Breast epithelium (tissue), 3 donors: ENCODE measurements at regions not wholly inside any gene's neighbourhood (a gene's known extent, or its start where the extent isn't known, plus 50 kb on each side); places are given as distances from the start of the nearest gene placed in this dataset.

ENCODE experiments used
- POLR2A ChIP-seq: fragments of 450-650 bp; IDR thresholded peaks from one replicate; pipeline ENCODE4 v1.6.1; 2016; ENCODE audit warnings: antibody characterized with exemption, mild to moderate bottlenecking, moderate library complexity
- POLR2AphosphoS5 ChIP-seq, 3 donors: sonication (generic); formaldehyde crosslinking; IDR thresholded peaks; one replicate each; pipeline ENCODE4 v1.6.1; 2017; ENCODE audit warnings: antibody characterized with exemption in 3 of 3
- TF ChIP-seq, protein P1 (sequence below), 3 donors: fragments of 450-650 bp; IDR thresholded peaks; one replicate each; pipeline ENCODE4 v1.5.1; 2016 to 2017; ENCODE audit warnings: antibody characterized with exemption in 3 of 3, mild to moderate bottlenecking in 3 of 3, moderate library complexity in 3 of 3

DNA sequence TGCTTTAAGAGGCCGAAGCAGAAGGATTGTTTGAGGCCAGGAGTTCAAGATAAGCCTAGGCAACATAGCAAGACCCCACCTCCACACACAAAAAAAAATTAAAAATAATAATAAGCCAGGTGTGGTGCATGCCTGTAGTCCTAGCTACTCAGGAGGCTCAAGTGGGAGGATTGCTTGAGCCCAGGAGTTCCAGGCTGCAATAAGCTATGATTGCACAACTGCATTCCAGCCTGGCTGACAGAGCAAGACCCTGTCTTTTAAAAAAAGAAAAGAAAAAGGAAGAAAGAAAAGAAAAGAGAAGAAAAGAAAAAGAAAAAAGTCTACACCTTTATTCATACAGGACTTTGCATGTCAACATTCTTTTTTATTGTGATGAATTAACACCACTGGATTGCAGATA is 2125.8 kb downstream of the MAT2B start:
- TF ChIP-seq, protein P1, sequence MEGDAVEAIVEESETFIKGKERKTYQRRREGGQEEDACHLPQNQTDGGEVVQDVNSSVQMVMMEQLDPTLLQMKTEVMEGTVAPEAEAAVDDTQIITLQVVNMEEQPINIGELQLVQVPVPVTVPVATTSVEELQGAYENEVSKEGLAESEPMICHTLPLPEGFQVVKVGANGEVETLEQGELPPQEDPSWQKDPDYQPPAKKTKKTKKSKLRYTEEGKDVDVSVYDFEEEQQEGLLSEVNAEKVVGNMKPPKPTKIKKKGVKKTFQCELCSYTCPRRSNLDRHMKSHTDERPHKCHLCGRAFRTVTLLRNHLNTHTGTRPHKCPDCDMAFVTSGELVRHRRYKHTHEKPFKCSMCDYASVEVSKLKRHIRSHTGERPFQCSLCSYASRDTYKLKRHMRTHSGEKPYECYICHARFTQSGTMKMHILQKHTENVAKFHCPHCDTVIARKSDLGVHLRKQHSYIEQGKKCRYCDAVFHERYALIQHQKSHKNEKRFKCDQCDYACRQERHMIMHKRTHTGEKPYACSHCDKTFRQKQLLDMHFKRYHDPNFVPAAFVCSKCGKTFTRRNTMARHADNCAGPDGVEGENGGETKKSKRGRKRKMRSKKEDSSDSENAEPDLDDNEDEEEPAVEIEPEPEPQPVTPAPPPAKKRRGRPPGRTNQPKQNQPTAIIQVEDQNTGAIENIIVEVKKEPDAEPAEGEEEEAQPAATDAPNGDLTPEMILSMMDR (IDR thresholded peaks at IDR 0.05), result no peak
- TF ChIP-seq POLR2A (no peak), POLR2AphosphoS5 (IDR thresholded peaks at IDR 0.05) (no peak)
